GM12875 (cell line): ENCODE measurements at regions not wholly inside any gene's neighbourhood (a gene's known extent, or its start where the extent isn't known, plus 50 kb on each side); places are given as distances from the start of the nearest gene placed in this dataset.
"Not testable (repeated sequence)": the region's sequence is repeated elsewhere in the genome, so short reads cannot be mapped to it uniquely, and the experiment has no call there.

Source experiments
- H3K4me3 ChIP-seq: one replicate; pipeline ENCODE4 v1.5.1; 2011; ENCODE audit warnings: low read depth, low read length, control low read depth
- CTCF ChIP-seq: IDR thresholded peaks from 2 replicates; pipeline ENCODE4 v1.5.1; 2011; ENCODE audit warnings: low read depth, mild to moderate bottlenecking, control low read depth, inconsistent platforms, low read length, moderate library complexity, borderline replicate concordance; ENCODE audit not compliant: insufficient read depth

DNA sequence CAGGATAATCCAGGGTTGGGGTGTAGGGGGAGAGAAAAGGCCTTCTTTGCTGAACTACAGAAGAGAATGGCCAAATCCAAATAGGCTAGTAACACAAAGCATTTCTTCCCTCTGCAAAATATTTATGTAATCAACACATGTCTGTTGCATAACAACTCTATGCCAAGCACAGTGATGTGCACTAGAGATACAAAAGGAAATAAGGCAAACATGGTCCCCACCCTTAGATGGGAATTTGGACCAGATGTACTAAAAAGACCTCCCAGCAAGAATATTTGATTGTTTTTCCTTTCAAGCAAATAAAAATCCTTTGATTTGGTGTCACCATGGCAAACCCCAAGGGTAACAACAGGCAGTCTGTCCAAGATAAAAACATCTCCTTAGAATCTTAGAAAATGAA, 177.6 kb upstream of the FGF13 start:
- TF ChIP-seq CTCF: no peak

GRCh38 chrX:138886769-138887168, 175.3 kb upstream of the FGF13 start:
- no peak overlapping the region for H3K4me3 ChIP-seq
- no peak for TF ChIP-seq CTCF

More for the DNA sequence above, 177.6 kb upstream of the FGF13 start:
- no peak overlapping the region for H3K4me3 ChIP-seq

DNA sequence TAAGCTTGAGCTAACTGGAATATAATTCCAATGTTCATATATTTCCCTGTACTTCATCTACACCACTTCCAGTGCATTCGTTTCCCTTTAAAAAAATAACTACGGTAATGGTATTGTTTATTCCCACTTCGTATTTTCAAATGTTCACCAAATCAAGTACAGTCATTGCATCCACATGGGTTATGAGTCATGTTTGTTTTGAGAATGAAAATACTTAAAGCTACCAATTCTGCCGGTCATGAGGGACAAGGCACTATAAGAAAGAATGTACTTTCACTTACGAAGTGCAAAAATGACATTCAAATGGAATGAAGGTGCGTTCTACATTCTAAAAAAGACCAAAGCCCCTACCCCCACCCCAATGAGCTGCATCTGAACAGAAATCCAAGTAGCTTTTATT, 174.4 kb upstream of the FGF13 start:
- TF ChIP-seq CTCF: no peak
- H3K4me3 ChIP-seq: no peak overlapping the region

GRCh38 chrX:138880293-138880692, 168.8 kb upstream of the FGF13 start:
- not testable (repeated sequence) for H3K4me3 ChIP-seq

GRCh38 chrX:138877746-138878145, 166.2 kb upstream of the FGF13 start:
- TF ChIP-seq CTCF: no peak
- no peak overlapping the region for H3K4me3 ChIP-seq

DNA sequence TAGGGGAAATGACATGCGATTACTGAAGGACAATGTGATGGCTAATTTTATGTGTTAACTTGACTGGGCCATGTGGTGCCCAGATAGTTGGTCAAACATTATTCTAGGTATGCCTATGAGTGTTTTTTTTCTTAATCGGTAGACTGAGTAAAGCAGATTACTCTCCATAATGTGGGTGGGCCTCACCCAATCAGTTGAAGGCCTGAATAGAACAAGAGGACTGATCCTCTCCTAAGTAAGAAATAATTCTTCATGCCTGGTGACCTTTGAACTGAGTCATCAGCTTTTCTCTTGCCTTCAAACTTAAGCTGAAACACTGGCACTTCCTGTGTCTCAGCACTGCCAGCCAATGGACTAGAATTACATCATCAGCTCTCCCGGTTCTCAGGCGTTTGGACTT, 164.0 kb upstream of the FGF13 start:
- no peak overlapping the region for H3K4me3 ChIP-seq
- no peak for TF ChIP-seq CTCF

DNA sequence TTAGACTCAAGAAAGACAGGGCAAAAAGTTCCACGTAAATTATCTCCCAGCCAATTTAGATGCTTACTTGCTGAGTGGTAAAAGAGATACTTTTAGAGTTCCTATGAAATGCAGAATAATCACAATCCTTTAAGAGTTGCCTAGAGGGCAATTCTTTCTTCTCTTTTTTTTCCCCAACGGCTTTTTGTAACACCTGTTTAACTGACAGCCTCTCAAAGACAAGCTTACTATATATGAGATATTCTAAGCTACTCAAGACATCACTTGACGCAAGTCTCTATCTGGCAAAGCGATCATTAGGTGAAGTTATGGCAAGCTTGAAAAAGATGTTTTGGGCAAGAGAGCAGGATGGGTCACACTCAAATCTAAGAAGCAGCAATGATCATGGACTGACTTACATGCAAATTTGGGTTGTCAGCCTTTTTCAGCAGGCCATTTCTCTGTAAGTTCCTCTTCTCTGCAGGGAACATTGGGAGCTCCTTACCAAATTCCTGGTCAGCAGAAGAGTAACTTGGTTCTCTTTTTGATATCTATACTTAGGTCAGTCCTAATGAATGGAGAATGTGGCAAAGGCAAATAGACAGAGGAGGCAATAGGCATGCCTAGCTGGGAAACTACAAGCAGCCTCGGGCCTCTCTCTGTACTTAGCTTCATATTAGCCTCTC, 162.9 kb upstream of the FGF13 start:
- no peak overlapping the region for H3K4me3 ChIP-seq
- TF ChIP-seq CTCF: no peak

GRCh38 chrX:138873640-138874039, 162.1 kb upstream of the FGF13 start:
- not testable (repeated sequence) for H3K4me3 ChIP-seq
